A673 (cell line): ENCODE measurements at regions not wholly inside any gene's neighbourhood (a gene's known extent, or its start where the extent isn't known, plus 50 kb on each side); places are given as distances from the start of the nearest gene placed in this dataset.

Source experiments
- BruUV-seq: library from RNA; stranded (reverse); fragments of 400-500 nt; replicated peaks from 2 replicates; lab custom pipeline; 2021; lab: Mats Ljungman, UMichigan
- CTCF ChIA-PET: fragments of 300-600 bp; sonication (Branson Sonifier 250); formaldehyde crosslinking; loops from one replicate; lab custom pipeline; 2022; ENCODE audit warnings: antibody characterized with exemption; lab: Charles Lee
- POLR2A ChIA-PET: fragments of 300-600 bp; sonication (Branson Sonifier 250); formaldehyde crosslinking; loops from one replicate; lab custom pipeline; 2022; ENCODE audit warnings: antibody characterized with exemption; ENCODE audit not compliant: low non-redundant PET; lab: Charles Lee
- DNase-seq: peaks from one replicate; pipeline ENCODE4 v3.0.0-alpha.2; 2015; ENCODE audit warnings: low spot score
- H3K27ac ChIP-seq: fragments of 200-600 bp; sonication (generic); 2 replicates; pipeline ENCODE4 v1.5.1; 2016; ENCODE audit warnings: mixed run types, low read depth, mild to moderate bottlenecking, mixed read lengths, antibody characterized with exemption, low read length; ENCODE audit not compliant: poor library complexity, severe bottlenecking
- H3K27me3 ChIP-seq: fragments of 200-600 bp; sonication (generic); replicated peaks from 2 replicates; pipeline ENCODE4 v1.6.1; 2017; ENCODE audit warnings: mixed run types, low read depth, mild to moderate bottlenecking, mixed read lengths, antibody characterized with exemption, low read length; ENCODE audit not compliant: insufficient read depth, poor library complexity
- H3K36me3 ChIP-seq: fragments of 200-600 bp; sonication (generic); 2 replicates; pipeline ENCODE4 v1.6.1; 2016; ENCODE audit warnings: mixed run types, mild to moderate bottlenecking, mixed read lengths, antibody characterized with exemption, low read length; ENCODE audit not compliant: insufficient read depth, poor library complexity, severe bottlenecking
- H3K4me1 ChIP-seq: fragments of 200-600 bp; sonication (generic); 2 replicates; pipeline ENCODE4 v1.6.1; 2017; ENCODE audit warnings: mixed run types, mild to moderate bottlenecking, mixed read lengths, antibody characterized with exemption, low read length; ENCODE audit not compliant: insufficient read depth, poor library complexity, severe bottlenecking
- H3K4me3 ChIP-seq: fragments of 200-600 bp; sonication (generic); 2 replicates; pipeline ENCODE4 v1.5.1; 2016; ENCODE audit warnings: low read depth, mixed run types, mild to moderate bottlenecking, mixed read lengths, low read length; ENCODE audit not compliant: poor library complexity, severe bottlenecking
- H3K9me3 ChIP-seq: fragments of 200-600 bp; sonication (generic); 2 replicates; pipeline ENCODE4 v1.6.1; 2016; ENCODE audit warnings: mixed run types, low read depth, mild to moderate bottlenecking, mixed read lengths, antibody characterized with exemption, low read length; ENCODE audit not compliant: poor library complexity, severe bottlenecking
- CTCF ChIP-seq: fragments of 300-800, 200-600 bp; sonication (generic); conservative IDR thresholded peaks from 2 replicates; pipeline ENCODE4 v1.5.1; 2017; ENCODE audit warnings: low read depth, mild to moderate bottlenecking, antibody characterized with exemption, low read length, moderate library complexity, mixed read lengths
- EZH2 ChIP-seq: fragments of 200-600 bp; sonication (generic); IDR thresholded peaks from 2 replicates; pipeline ENCODE4 v1.6.1; 2017; ENCODE audit warnings: borderline replicate concordance, low read depth, mild to moderate bottlenecking, mixed read lengths, antibody characterized with exemption, low read length; ENCODE audit not compliant: poor library complexity, severe bottlenecking
- intact Hi-C: fragments of 100-400 bp; cut with micrococcal nuclease; formaldehyde crosslinking; loops from one replicate; pipeline ENCODE4 v1.10.0; 2022; ENCODE audit not compliant: unreplicated experiment

GRCh38 chr1:227445746-227446145 lies 117.6 kb upstream of the ZNF678 start:
- no peaks in the 10 kb centered on the region for H3K36me3 ChIP-seq
- DNase-seq: no peak
- no peak overlapping the region for H3K27ac ChIP-seq
- H3K4me1 ChIP-seq: no peaks in the 10 kb centered on the region
- no peak for TF ChIP-seq CTCF
- TF ChIP-seq EZH2: no peak
- no peaks in the 10 kb centered on the region for H3K27me3 ChIP-seq
- BruUV-seq: no TSS peak
- H3K9me3 ChIP-seq: no peaks in the 10 kb centered on the region
- intact Hi-C loops: no loop called here
- POLR2A ChIA-PET: no interaction called here
- CTCF ChIA-PET: interaction anchor here (0.6 kb wide), 1 partner anchor 39 kb away, joined by 7 read pairs; no protein-coding TSS in a partner anchor
- no peak overlapping the region for H3K4me3 ChIP-seq

GRCh38 chr1:227445092-227445674 lies 118.2 kb upstream of the ZNF678 start:
- POLR2A ChIA-PET: no interaction called here
- H3K36me3 ChIP-seq: no peaks in the 10 kb centered on the region
- H3K27me3 ChIP-seq: no peaks in the 10 kb centered on the region
- no peaks in the 10 kb centered on the region for H3K4me1 ChIP-seq
- CTCF ChIA-PET: interaction anchor here (0.6 kb wide), 1 partner anchor 40 kb away, joined by 7 read pairs; no protein-coding TSS in a partner anchor
- TF ChIP-seq EZH2 (no peak), CTCF (no peak)
- intact Hi-C loops: no loop called here
- H3K4me3 ChIP-seq: no peak overlapping the region
- no peak for DNase-seq
- H3K9me3 ChIP-seq: no peaks in the 10 kb centered on the region
- BruUV-seq: no TSS peak
- H3K27ac ChIP-seq: no peak overlapping the region

- intact Hi-C loops: no loop called here
- no peaks in the 10 kb centered on the region for H3K36me3 ChIP-seq
- no peaks in the 10 kb centered on the region for H3K27me3 ChIP-seq
- peaks cover 7% of the 10 kb centered on the region for H3K4me1 ChIP-seq
- no peaks in the 10 kb centered on the region for H3K9me3 ChIP-seq
- BruUV-seq: no TSS peak
- no peak overlapping the region for H3K4me3 ChIP-seq
- CTCF ChIA-PET: interaction anchor here (0.6 kb wide), 1 partner anchor 1855 kb away, joined by 7 read pairs; no protein-coding TSS in a partner anchor
- no peak overlapping the region for H3K27ac ChIP-seq
- no peak for DNase-seq
- POLR2A ChIA-PET: interaction anchor here (0.6 to 0.7 kb wide), 2 partner anchors 593 to 625 kb away, joined by 3 to 8 read pairs; no protein-coding TSS in a partner anchor
- TF ChIP-seq EZH2 (no peak), CTCF (no peak)
These were observed 121.9 kb upstream of the CDC42BPA start for GRCh38 chr1:227440182-227440581.
